Tibial nerve (tissue), 4 donors: ENCODE measurements at regions not wholly inside any gene's neighbourhood (a gene's known extent, or its start where the extent isn't known, plus 50 kb on each side); places are given as distances from the start of the nearest gene placed in this dataset.

Experiments
- DNase-seq, 2 donors: peaks; one replicate each; pipeline ENCODE4 v3.0.0-alpha.2; 2019; ENCODE audit warnings: low spot score in 2 of 2
- H3K27ac ChIP-seq, 4 donors: fragments of 200-600 bp; sonication (generic) in 3 of 4; one replicate each; pipeline ENCODE4 v1.5.1; 2017 to 2019; ENCODE audit warnings: mild to moderate bottlenecking in 1 of 4
- H3K27me3 ChIP-seq, 2 donors: fragments of 200-600 bp; sonication (generic) in 1 of 2; one replicate each; pipeline versions ENCODE4 v1.5.1 to v1.6.0; 2017 to 2019
- H3K36me3 ChIP-seq, 3 donors: fragments of 200-600 bp; sonication (generic); one replicate each; pipeline ENCODE4 v1.5.1; 2018 to 2019
- H3K4me1 ChIP-seq, 4 donors: fragments of 200-600 bp; sonication (generic) in 3 of 4; one replicate each; pipeline ENCODE4 v1.5.1; 2017 to 2019
- H3K4me3 ChIP-seq, 4 donors: fragments of 200-600 bp; sonication (generic) in 3 of 4; one replicate each; pipeline ENCODE4 v1.5.1; 2017 to 2019; ENCODE audit warnings: mild to moderate bottlenecking in 1 of 4, moderate library complexity in 1 of 4
- H3K9me3 ChIP-seq, 4 donors: fragments of 200-600 bp; sonication (generic) in 3 of 4; one replicate each; pipeline ENCODE4 v1.5.1; 2017 to 2019
- EP300 ChIP-seq, 2 donors: sonication (generic); formaldehyde crosslinking; IDR thresholded peaks; one replicate each; pipeline ENCODE4 v1.6.1; 2017; ENCODE audit warnings: antibody characterized with exemption in 2 of 2, mild to moderate bottlenecking in 1 of 2
- POLR2A ChIP-seq, 2 donors: fragments of 450-650 bp; IDR thresholded peaks; one replicate each; pipeline ENCODE4 v1.6.1; 2017; ENCODE audit warnings: antibody characterized with exemption in 2 of 2, mild to moderate bottlenecking in 2 of 2, moderate library complexity in 2 of 2
- WGBS, 2 donors: methylation state at CpG; one replicate each; pipeline ENCODE4 v1.1.5; 2018; 5-methylcytosine and 5-hydroxymethylcytosine counted together
- TF ChIP-seq, protein P1 (sequence below), 5 experiments: fragments of 200-600 bp in 3 of 5; fragments of 450-650 bp in 2 of 5; sonication (generic) in 3 of 5; IDR thresholded peaks; one replicate each; pipeline ENCODE4 v1.5.1; 2016 to 2019; ENCODE audit warnings: antibody characterized with exemption in 5 of 5, mild to moderate bottlenecking in 3 of 5, moderate library complexity in 2 of 5

DNA sequence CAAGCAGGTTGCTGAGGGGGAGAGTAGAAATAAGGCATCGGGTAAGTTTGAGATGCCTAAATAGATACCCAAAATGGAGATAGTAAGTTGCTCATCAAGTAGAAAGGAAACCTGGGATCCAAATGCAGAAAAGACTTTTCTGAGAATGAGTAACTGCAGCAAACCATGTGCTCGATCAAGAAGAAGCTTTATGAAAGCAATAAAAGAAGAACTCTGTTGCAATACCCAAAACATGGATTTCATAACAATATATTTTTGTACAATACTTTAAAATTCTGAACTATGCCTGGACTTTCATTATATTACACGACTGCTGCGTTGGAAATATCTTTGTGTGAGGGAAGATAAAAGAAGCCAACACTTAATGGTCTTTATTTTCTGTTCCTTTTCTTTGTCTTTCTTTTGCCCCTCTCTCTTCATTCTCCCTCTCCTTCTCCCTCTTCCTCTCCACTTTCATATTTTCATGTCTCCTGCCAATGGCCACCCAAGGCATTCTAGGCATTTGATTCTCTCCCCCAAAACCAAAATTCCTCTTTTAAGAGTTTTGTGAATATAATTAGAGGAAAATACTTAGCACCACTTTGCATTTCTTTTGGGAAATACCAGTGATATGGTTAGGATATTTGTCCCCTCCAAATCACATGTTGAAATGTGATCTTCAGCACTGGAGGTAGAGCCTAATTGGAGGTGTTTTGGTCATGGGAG is 257.6 kb downstream of the MREG start:
- Histone ChIP-seq H3K36me3 (no peaks in the 10 kb centered on the region), H3K4me3 (no peak overlapping the region), H3K27me3 (no peaks in the 10 kb centered on the region), H3K4me1 (peaks cover 0 to 5% (median 0%) of the 10 kb centered on the region in 4 donors), H3K27ac (no peak overlapping the region), H3K9me3 (no peaks in the 10 kb centered on the region)
- TF ChIP-seq, protein P1, sequence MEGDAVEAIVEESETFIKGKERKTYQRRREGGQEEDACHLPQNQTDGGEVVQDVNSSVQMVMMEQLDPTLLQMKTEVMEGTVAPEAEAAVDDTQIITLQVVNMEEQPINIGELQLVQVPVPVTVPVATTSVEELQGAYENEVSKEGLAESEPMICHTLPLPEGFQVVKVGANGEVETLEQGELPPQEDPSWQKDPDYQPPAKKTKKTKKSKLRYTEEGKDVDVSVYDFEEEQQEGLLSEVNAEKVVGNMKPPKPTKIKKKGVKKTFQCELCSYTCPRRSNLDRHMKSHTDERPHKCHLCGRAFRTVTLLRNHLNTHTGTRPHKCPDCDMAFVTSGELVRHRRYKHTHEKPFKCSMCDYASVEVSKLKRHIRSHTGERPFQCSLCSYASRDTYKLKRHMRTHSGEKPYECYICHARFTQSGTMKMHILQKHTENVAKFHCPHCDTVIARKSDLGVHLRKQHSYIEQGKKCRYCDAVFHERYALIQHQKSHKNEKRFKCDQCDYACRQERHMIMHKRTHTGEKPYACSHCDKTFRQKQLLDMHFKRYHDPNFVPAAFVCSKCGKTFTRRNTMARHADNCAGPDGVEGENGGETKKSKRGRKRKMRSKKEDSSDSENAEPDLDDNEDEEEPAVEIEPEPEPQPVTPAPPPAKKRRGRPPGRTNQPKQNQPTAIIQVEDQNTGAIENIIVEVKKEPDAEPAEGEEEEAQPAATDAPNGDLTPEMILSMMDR (IDR thresholded peaks at IDR 0.05): no peak
- TF ChIP-seq EP300 (IDR thresholded peaks at IDR 0.05) (no peak), POLR2A (IDR thresholded peaks at IDR 0.05) (no peak)
- no peak for DNase-seq
- WGBS, 2 donors: 70 to 81% methylated on average over 4 of the region's 4 CpGs

DNA sequence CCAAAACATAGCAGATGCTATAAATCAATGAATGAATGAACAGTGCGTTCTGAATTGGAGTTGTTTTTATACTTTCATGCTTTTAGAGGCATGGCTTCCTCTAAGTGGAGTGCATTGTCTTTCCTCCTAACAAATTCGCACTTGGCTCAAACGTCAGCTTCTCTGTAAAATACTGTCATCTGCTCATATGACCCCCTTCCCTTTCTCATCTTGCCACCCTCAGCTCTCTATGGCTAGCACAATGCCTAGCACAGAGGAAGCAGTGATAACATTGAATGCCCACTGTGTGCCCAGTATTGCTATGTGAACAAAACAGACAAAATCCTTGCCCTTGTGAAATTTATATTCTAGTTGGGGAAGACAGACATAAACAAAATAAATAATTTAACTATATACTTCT is 258.8 kb downstream of the MREG start:
- WGBS, 2 donors: 42 to 47% methylated on average over 3 of the region's 3 CpGs
- no peak for DNase-seq
- no peaks in the 10 kb centered on the region for H3K27me3 ChIP-seq
- no peak overlapping the region for H3K27ac ChIP-seq
- H3K36me3 ChIP-seq: no peaks in the 10 kb centered on the region
- H3K4me3 ChIP-seq: no peak overlapping the region
- peaks cover 0 to 10% (median 0%) of the 10 kb centered on the region in 4 donors for H3K4me1 ChIP-seq
- H3K9me3 ChIP-seq: no peaks in the 10 kb centered on the region
- peak in 1 of 2 donors; percentile 40 for TF ChIP-seq EP300 (IDR thresholded peaks at IDR 0.05)
- TF ChIP-seq, protein P1 (IDR thresholded peaks at IDR 0.05): no peak
- TF ChIP-seq POLR2A (IDR thresholded peaks at IDR 0.05): no peak

DNA sequence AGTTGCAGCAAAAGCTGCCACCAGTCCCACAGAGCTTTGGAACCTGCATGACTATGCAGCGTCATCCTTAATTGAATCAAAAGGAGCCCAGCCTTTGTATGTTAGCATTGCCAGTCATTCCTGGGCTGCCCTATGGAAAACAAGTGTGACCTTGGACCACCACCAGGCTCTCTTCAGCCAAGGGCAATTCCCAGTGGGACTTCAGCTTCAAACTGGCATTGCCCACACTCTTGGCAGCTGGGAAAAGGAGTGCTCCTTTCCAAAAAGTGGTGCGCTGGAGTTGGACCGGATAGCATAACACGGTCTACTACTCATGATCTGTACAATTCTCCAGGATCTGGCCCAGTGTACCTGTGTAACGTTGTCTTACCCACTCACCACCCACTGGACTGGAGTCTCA is 259.5 kb downstream of the MREG start:
- no peak for DNase-seq

DNA sequence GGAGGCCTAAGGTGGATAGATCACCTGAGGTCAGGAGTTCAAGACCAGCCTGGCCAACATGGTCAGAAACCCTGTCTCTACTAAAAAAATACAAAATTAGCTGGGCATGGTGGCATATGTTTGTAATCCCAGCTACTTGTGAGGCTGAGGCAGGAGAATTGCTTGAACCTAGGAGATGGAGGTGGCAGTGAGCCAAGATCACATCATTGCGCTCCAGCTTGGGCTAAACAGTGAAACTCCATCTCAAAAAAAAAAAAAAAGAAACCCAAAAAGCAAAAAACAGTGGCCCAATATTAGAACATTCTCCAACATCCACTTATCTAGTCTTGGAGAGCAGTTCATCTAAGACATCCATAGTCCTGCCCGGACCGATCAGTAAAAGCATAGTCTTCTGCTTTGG is 260.4 kb downstream of the MREG start:
- Histone ChIP-seq H3K27ac (no peak overlapping the region), H3K4me3 (no peak overlapping the region), H3K4me1 (peaks cover 0 to 26% (median 4%) of the 10 kb centered on the region in 4 donors), H3K27me3 (no peaks in the 10 kb centered on the region), H3K36me3 (no peaks in the 10 kb centered on the region), H3K9me3 (no peaks in the 10 kb centered on the region)
- no peak for DNase-seq
- 86 to 89% methylated on average over 3 of the region's 3 CpGs for WGBS, 2 donors
- TF ChIP-seq, protein P1 (IDR thresholded peaks at IDR 0.05): no peak
- TF ChIP-seq POLR2A (IDR thresholded peaks at IDR 0.05): no peak
- TF ChIP-seq EP300 (IDR thresholded peaks at IDR 0.05): no peak

More for the DNA sequence above, 259.5 kb downstream of the MREG start:
- Histone ChIP-seq H3K9me3 (no peaks in the 10 kb centered on the region), H3K4me1 (peaks cover 0 to 18% (median 2%) of the 10 kb centered on the region in 4 donors), H3K36me3 (no peaks in the 10 kb centered on the region), H3K4me3 (no peak overlapping the region), H3K27me3 (no peaks in the 10 kb centered on the region), H3K27ac (no peak overlapping the region)
- TF ChIP-seq, protein P1 (IDR thresholded peaks at IDR 0.05): no peak
- no peak for TF ChIP-seq POLR2A (IDR thresholded peaks at IDR 0.05)
- TF ChIP-seq EP300 (IDR thresholded peaks at IDR 0.05): no peak
- 88 to 92% methylated on average over 4 to 5 of the region's 5 CpGs for WGBS, 2 donors

DNA sequence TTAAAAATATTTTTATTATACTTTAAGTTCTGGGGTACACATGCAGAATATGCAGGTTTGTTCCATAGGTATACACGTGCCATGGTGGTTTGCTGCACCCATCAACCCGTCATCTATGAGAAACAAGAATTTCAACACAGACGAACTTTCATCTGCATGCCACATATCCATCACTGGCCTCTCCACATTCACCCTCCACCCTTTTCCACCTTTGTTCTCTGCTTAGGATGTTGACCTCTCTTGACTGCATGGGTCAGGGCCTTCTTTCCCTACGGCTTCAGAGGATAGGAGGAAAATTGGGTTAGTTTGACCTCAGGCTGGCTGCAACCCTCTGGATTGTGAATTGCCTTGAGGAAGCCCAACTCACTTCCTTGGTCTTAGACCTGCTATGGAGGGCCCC is 260.9 kb downstream of the MREG start:
- no peak for TF ChIP-seq POLR2A (IDR thresholded peaks at IDR 0.05)
- TF ChIP-seq EP300 (IDR thresholded peaks at IDR 0.05): no peak
- TF ChIP-seq, protein P1 (IDR thresholded peaks at IDR 0.05): no peak
- no peak for DNase-seq
- no peak overlapping the region for H3K4me3 ChIP-seq
- WGBS, 2 donors: 87 to 90% methylated on average over 4 of the region's 4 CpGs
- H3K27me3 ChIP-seq: no peaks in the 10 kb centered on the region
- H3K27ac ChIP-seq: no peak overlapping the region
- no peaks in the 10 kb centered on the region for H3K9me3 ChIP-seq
- H3K4me1 ChIP-seq: peaks cover 0 to 29% (median 4%) of the 10 kb centered on the region in 4 donors
- no peaks in the 10 kb centered on the region for H3K36me3 ChIP-seq
